ENCODE measurements at regions not wholly inside any gene's neighbourhood (a gene's known extent, or its start where the extent isn't known, plus 50 kb on each side); places are given as distances from the start of the nearest gene placed in this dataset.

DNA sequence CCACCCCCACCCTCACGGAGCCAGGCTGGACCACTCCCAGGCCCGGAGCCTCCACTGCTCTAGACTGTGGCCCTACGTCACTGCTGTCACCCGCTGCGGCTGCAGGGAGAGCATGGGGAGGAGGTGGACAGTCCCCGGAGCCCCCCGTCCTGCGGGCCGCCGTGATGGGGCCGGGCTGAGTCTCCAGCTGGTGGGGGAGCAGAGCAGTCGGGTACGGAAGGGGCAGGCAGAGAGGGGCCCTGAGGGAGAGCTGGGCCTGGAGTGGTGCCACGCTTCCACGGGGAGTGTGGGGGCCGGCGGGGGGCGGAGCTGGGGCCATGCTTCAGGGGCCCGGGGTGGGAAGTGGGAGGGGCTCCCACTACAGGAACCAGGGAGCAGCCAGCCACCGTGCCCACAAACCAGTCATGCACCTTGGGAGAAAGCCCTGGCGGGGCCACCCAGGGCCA lies 98.9 kb upstream of the KCNK1 start:
- H3K4me3 ChIP-seq (ENCODE audit: low read length) = no peak overlapping the region
- ChIA-PET CTCF (no interaction called here), POLR2A (no interaction called here)
- H3K27ac ChIP-seq (ENCODE audit: low read depth, low read length) = no peak overlapping the region
- H3K27ac Mint-ChIP-seq = no peak overlapping the region
- H3K4me1 ChIP-seq (ENCODE audit: control insufficient read depth in 2 of 2, insufficient read depth in 2 of 2, low read length in 2 of 2) = no peaks in the 10 kb centered on the region
- no peaks in the 10 kb centered on the region for H3K9me3 ChIP-seq (ENCODE audit: control insufficient read depth in 2 of 3, low read length in 3 of 3)
- peaks cover 0 to 13% (median 3%) of the 10 kb centered on the region in 11 donors for H3K9me3 Mint-ChIP-seq
- no peak for DNase-seq
- peaks cover 0 to 18% (median 0%) of the 10 kb centered on the region in 5 donors for H3K27me3 Mint-ChIP-seq
- peaks cover 0 to 6% (median 0%) of the 10 kb centered on the region in 7 donors for H3K4me1 Mint-ChIP-seq
- peaks cover 0 to 6% (median 0%) of the 10 kb centered on the region in 5 donors for H3K36me3 Mint-ChIP-seq
- no peaks in the 10 kb centered on the region for H3K27me3 ChIP-seq (ENCODE audit: control insufficient read depth in 2 of 2, insufficient read depth in 2 of 2, low read length in 2 of 2)
- intact Hi-C loops (cut with micrococcal nuclease) = no loop called here
- H3K4me3 Mint-ChIP-seq = no peak overlapping the region
- H3K36me3 ChIP-seq (ENCODE audit: control insufficient read depth in 2 of 3, insufficient read depth in 3 of 3, low read length in 3 of 3) = no peaks in the 10 kb centered on the region
- no peak for ATAC-seq

DNA sequence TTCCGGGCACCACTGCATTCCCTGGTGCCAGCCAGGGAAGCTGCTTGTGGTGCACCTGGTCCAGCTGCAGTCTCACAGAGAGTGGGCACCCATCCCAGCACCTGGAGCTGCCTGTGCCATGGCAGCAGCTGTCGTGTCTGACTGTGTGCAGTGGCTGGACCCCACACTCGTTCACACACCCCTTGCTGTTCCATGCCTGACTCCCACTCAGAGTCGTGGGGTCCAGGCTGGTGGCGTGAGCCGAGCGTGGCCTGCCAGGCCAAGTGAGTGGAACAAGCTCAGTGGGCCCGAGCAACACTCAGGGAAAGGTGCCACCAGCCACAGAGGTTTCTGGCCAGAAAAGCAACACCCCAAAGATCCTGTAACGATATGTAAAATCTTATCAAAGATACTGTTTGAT lies 97.2 kb upstream of the KCNK1 start:
- peaks cover 0 to 6% (median 0%) of the 10 kb centered on the region in 7 donors for H3K4me1 Mint-ChIP-seq
- no peak overlapping the region for H3K4me3 ChIP-seq (ENCODE audit: low read length)
- CTCF ChIA-PET = no interaction called here
- peaks cover 0 to 9% (median 0%) of the 10 kb centered on the region in 5 donors for H3K27me3 Mint-ChIP-seq
- H3K36me3 Mint-ChIP-seq = peaks cover 0 to 6% (median 0%) of the 10 kb centered on the region in 5 donors
- H3K27me3 ChIP-seq (ENCODE audit: control insufficient read depth in 2 of 2, insufficient read depth in 2 of 2, low read length in 2 of 2) = no peaks in the 10 kb centered on the region
- H3K4me1 ChIP-seq (ENCODE audit: control insufficient read depth in 2 of 2, insufficient read depth in 2 of 2, low read length in 2 of 2) = no peaks in the 10 kb centered on the region
- H3K4me3 Mint-ChIP-seq = no peak overlapping the region
- peaks cover 0 to 13% (median 3%) of the 10 kb centered on the region in 11 donors for H3K9me3 Mint-ChIP-seq
- ATAC-seq = no peak
- no peak overlapping the region for H3K27ac ChIP-seq (ENCODE audit: low read depth, low read length)
- no peak overlapping the region for H3K27ac Mint-ChIP-seq
- POLR2A ChIA-PET = no interaction called here
- no peaks in the 10 kb centered on the region for H3K9me3 ChIP-seq (ENCODE audit: control insufficient read depth in 2 of 3, low read length in 3 of 3)
- no peaks in the 10 kb centered on the region for H3K36me3 ChIP-seq (ENCODE audit: control insufficient read depth in 2 of 3, insufficient read depth in 3 of 3, low read length in 3 of 3)
- DNase-seq = no peak
- intact Hi-C loops (cut with micrococcal nuclease) = no loop called here

DNA sequence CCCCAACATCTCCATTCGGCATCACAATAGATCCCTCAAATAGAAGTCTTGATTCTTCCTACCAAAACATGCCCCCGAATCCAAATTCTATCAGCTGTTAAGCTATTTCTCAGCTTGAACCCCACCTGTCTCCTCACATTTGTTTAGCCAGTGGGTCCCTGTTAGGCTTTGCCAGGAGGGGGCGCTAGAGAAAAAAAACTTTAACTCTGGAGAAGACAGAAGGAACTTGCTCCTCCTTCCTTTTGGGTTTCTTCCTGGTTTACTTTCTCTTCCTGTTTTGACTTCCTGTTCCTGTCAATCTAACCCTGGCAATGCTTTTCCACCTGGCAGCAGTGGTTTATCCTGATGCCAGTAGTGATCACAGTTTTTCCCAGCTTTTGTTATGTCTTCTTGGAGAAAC lies 95.6 kb upstream of the KCNK1 start:
- Histone ChIP-seq H3K36me3 (ENCODE audit: control insufficient read depth in 2 of 3, insufficient read depth in 3 of 3, low read length in 3 of 3) (no peaks in the 10 kb centered on the region), H3K9me3 (ENCODE audit: control insufficient read depth in 2 of 3, low read length in 3 of 3) (no peaks in the 10 kb centered on the region), H3K4me3 (ENCODE audit: low read length) (no peak overlapping the region), H3K27ac (ENCODE audit: low read depth, low read length) (no peak overlapping the region), H3K4me1 (ENCODE audit: control insufficient read depth in 2 of 2, insufficient read depth in 2 of 2, low read length in 2 of 2) (no peaks in the 10 kb centered on the region), H3K27me3 (ENCODE audit: control insufficient read depth in 2 of 2, insufficient read depth in 2 of 2, low read length in 2 of 2) (no peaks in the 10 kb centered on the region)
- Mint-ChIP-seq H3K4me1 (peaks cover 0 to 6% (median 0%) of the 10 kb centered on the region in 7 donors), H3K36me3 (peaks cover 0 to 6% (median 0%) of the 10 kb centered on the region in 5 donors), H3K27me3 (peaks cover 0 to 14% (median 5%) of the 10 kb centered on the region in 5 donors), H3K4me3 (no peak overlapping the region), H3K27ac (no peak overlapping the region), H3K9me3 (peaks cover 0 to 13% (median 3%) of the 10 kb centered on the region in 11 donors)
- POLR2A ChIA-PET = no interaction called here
- CTCF ChIA-PET = no interaction called here
- DNase-seq (no peak), ATAC-seq (no peak)
- intact Hi-C loops (cut with micrococcal nuclease) = no loop called here

DNA sequence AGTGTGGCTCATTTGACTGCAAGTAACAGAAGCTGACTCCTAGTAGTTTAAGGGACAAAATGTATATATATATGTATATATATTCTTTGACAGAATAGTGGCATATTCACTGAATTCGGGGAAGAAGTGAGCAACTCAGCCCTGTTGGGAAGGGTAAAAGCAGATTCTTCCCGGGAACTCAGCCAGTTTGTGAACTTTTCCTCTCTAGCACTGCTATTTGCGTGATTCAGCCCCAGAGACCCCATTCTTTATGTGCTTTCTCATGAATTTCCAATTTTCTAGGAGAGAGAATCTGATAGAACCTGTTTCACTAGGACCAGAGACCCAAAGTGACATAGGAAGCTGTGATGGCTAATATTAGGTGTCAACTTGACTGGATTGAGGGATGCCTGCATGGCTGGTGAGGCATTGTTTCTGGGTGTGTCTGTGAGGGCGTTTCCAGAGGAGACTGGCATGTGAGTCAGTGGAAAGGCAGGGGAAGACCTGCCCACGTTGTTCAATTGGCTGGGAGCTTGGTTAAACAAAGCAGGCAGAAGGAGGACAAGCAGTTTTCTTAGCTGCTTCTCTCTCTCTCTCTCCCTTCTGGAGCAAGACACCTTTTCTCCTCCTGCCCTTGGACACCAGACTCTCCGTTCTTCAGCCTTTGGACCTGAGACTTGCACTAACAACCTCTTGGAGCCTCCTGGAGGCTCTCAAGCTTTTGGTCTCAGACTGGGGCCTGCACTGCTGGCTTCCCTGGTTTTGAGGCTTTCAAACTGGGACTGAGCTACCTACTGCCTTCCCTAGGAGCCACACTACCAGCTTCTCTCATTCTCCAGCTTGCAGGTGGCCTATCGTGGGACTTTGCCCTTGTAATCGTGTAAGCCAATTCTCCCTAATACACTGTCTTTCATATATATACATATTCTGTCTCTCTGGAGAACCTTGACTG lies 93.4 kb upstream of the KCNK1 start:
- H3K27me3 Mint-ChIP-seq = peaks cover 0 to 31% (median 6%) of the 10 kb centered on the region in 5 donors
- Histone ChIP-seq H3K4me1 (ENCODE audit: control insufficient read depth in 2 of 2, insufficient read depth in 2 of 2, low read length in 2 of 2) (no peaks in the 10 kb centered on the region), H3K27ac (ENCODE audit: low read depth, low read length) (no peak overlapping the region), H3K36me3 (ENCODE audit: control insufficient read depth in 2 of 3, insufficient read depth in 3 of 3, low read length in 3 of 3) (no peaks in the 10 kb centered on the region), H3K27me3 (ENCODE audit: control insufficient read depth in 2 of 2, insufficient read depth in 2 of 2, low read length in 2 of 2) (no peaks in the 10 kb centered on the region), H3K9me3 (ENCODE audit: control insufficient read depth in 2 of 3, low read length in 3 of 3) (no peaks in the 10 kb centered on the region), H3K4me3 (ENCODE audit: low read length) (no peak overlapping the region)
- DNase-seq = no peak
- intact Hi-C loops (cut with micrococcal nuclease) = no loop called here
- H3K9me3 Mint-ChIP-seq = peaks cover 0 to 13% (median 3%) of the 10 kb centered on the region in 11 donors
- ChIA-PET CTCF (no interaction called here), POLR2A (no interaction called here)
- H3K36me3 Mint-ChIP-seq = peaks cover 0 to 6% (median 0%) of the 10 kb centered on the region in 5 donors
- peaks cover 0 to 6% (median 0%) of the 10 kb centered on the region in 7 donors for H3K4me1 Mint-ChIP-seq
- H3K27ac Mint-ChIP-seq = no peak overlapping the region
- H3K4me3 Mint-ChIP-seq = no peak overlapping the region
- ATAC-seq = no peak

DNA sequence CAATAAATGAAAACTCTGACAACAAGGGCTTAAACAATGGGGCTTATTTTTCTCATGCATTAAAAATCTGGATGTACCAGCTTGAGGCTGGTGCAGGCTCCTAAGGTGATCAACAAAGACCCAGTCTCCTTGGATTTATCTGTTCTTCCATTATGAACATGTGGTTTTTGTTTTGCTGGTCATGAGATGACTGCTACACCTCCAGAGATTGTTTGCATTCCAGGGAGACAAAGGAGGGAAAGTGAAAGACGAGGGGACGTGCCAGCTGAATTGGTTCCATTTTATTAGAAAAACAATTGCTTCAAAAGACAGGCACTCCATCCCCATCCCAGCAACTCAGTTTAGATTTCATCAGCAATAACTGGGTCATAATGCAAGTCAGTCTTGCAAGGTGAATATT lies 90.9 kb upstream of the KCNK1 start:
- Histone ChIP-seq H3K9me3 (ENCODE audit: control insufficient read depth in 2 of 3, low read length in 3 of 3) (no peaks in the 10 kb centered on the region), H3K4me1 (ENCODE audit: control insufficient read depth in 2 of 2, insufficient read depth in 2 of 2, low read length in 2 of 2) (no peaks in the 10 kb centered on the region), H3K4me3 (ENCODE audit: low read length) (no peak overlapping the region), H3K27ac (ENCODE audit: low read depth, low read length) (no peak overlapping the region), H3K27me3 (ENCODE audit: control insufficient read depth in 2 of 2, insufficient read depth in 2 of 2, low read length in 2 of 2) (no peaks in the 10 kb centered on the region), H3K36me3 (ENCODE audit: control insufficient read depth in 2 of 3, insufficient read depth in 3 of 3, low read length in 3 of 3) (no peaks in the 10 kb centered on the region)
- intact Hi-C loops (cut with micrococcal nuclease) = no loop called here
- ATAC-seq = no peak
- POLR2A ChIA-PET = no interaction called here
- H3K9me3 Mint-ChIP-seq = peaks cover 0 to 13% (median 3%) of the 10 kb centered on the region in 11 donors
- H3K27ac Mint-ChIP-seq = no peak overlapping the region
- CTCF ChIA-PET = no interaction called here
- H3K27me3 Mint-ChIP-seq = peaks cover 0 to 26% (median 3%) of the 10 kb centered on the region in 5 donors
- peaks cover 0 to 6% (median 0%) of the 10 kb centered on the region in 5 donors for H3K36me3 Mint-ChIP-seq
- no peak overlapping the region for H3K4me3 Mint-ChIP-seq
- DNase-seq = no peak
- H3K4me1 Mint-ChIP-seq = peaks cover 0 to 6% (median 0%) of the 10 kb centered on the region in 7 donors

DNA sequence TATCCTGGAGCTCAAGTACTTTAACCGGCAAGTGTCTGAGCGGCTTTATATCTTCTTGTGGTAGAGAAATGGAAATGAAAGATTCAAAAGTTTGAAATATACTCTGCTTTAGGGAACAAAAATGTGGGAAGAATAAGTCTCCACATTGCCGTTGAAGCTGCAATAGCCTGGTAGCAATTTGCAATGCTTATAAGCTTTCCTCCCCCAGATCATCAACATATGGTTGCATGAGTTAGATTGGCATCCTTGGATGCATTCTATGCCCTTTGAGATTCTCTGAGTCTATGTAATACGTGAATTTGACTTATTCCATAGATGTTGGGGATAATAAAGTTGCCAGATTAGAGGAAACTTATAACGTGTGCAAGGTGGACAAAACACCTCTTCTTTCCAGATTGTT lies 86.1 kb upstream of the KCNK1 start:
- DNase-seq (no peak), ATAC-seq (no peak)
- Mint-ChIP-seq H3K27me3 (peaks cover 0 to 37% (median 3%) of the 10 kb centered on the region in 5 donors), H3K4me1 (no peaks in the 10 kb centered on the region), H3K4me3 (no peak overlapping the region), H3K36me3 (no peaks in the 10 kb centered on the region), H3K27ac (no peak overlapping the region), H3K9me3 (peaks cover 0 to 15% (median 5%) of the 10 kb centered on the region in 11 donors)
- intact Hi-C loops (cut with micrococcal nuclease) = no loop called here
- Histone ChIP-seq H3K27me3 (ENCODE audit: control insufficient read depth in 2 of 2, insufficient read depth in 2 of 2, low read length in 2 of 2) (no peaks in the 10 kb centered on the region), H3K9me3 (ENCODE audit: control insufficient read depth in 2 of 3, low read length in 3 of 3) (no peaks in the 10 kb centered on the region), H3K4me1 (ENCODE audit: control insufficient read depth in 2 of 2, insufficient read depth in 2 of 2, low read length in 2 of 2) (no peaks in the 10 kb centered on the region), H3K4me3 (ENCODE audit: low read length) (no peak overlapping the region), H3K36me3 (ENCODE audit: control insufficient read depth in 2 of 3, insufficient read depth in 3 of 3, low read length in 3 of 3) (no peaks in the 10 kb centered on the region), H3K27ac (ENCODE audit: low read depth, low read length) (no peak overlapping the region)
- CTCF ChIA-PET = no interaction called here
- POLR2A ChIA-PET = no interaction called here
